Peyer's patch (tissue), 4 donors: ENCODE measurements at regions not wholly inside any gene's neighbourhood (a gene's known extent, or its start where the extent isn't known, plus 50 kb on each side); places are given as distances from the start of the nearest gene placed in this dataset.

ENCODE experiments used
- DNase-seq, 3 donors: peaks; one replicate each; pipeline ENCODE4 v3.0.0-alpha.2; 2017 to 2019
- H3K27ac ChIP-seq, 4 donors: fragments of 200-600 bp; sonication (generic); one replicate each; pipeline ENCODE4 v1.5.1; 2016 to 2019
- H3K27me3 ChIP-seq, 2 donors: fragments of 200-600 bp; sonication (generic); one replicate each; pipeline ENCODE4 v1.5.1; 2019
- H3K36me3 ChIP-seq, 3 donors: fragments of 200-600 bp; sonication (generic); one replicate each; pipeline ENCODE4 v1.5.1; 2016 to 2019
- H3K4me1 ChIP-seq, 4 donors: fragments of 200-600 bp; sonication (generic); one replicate each; pipeline ENCODE4 v1.5.1; 2016 to 2019
- H3K4me3 ChIP-seq, 4 donors: fragments of 200-600 bp; sonication (generic); 1 replicate in 3 of 4; 2 replicates in 1 of 4; pipeline ENCODE4 v1.5.1; 2016 to 2019; ENCODE audit warnings: mild to moderate bottlenecking in 1 of 4
- H3K9me3 ChIP-seq, 4 donors: fragments of 200-600 bp; sonication (generic); one replicate each; pipeline ENCODE4 v1.5.1; 2016 to 2019; ENCODE audit warnings: mild to moderate bottlenecking in 1 of 4
- CTCF ChIP-seq, 6 experiments: fragments of 450-650 bp in 4 of 6; fragments of 200-600 bp in 2 of 6; sonication (generic) in 1 of 6; IDR thresholded peaks; one replicate each; pipeline ENCODE4 v1.5.1; 2017 to 2019; ENCODE audit warnings: antibody characterized with exemption in 6 of 6, mild to moderate bottlenecking in 3 of 6, moderate library complexity in 1 of 6
- POLR2A ChIP-seq, 2 donors: fragments of 450-650 bp; IDR thresholded peaks; one replicate each; pipeline ENCODE4 v1.5.1; 2017; ENCODE audit warnings: antibody characterized with exemption in 2 of 2, mild to moderate bottlenecking in 2 of 2, moderate library complexity in 2 of 2

- Histone ChIP-seq H3K4me3 (no peak overlapping the region), H3K36me3 (no peaks in the 10 kb centered on the region), H3K27me3 (no peaks in the 10 kb centered on the region), H3K4me1 (no peaks in the 10 kb centered on the region), H3K27ac (no peak overlapping the region), H3K9me3 (no peaks in the 10 kb centered on the region)
- TF ChIP-seq POLR2A (IDR thresholded peaks at IDR 0.05) (no peak), CTCF (IDR thresholded peaks at IDR 0.05) (no peak)
- no peak for DNase-seq
Measured at GRCh38 chr11:103624708-103625623, 411.5 kb upstream of the DDI1 start.

GRCh38 chr11:103625624-103625965 is 410.8 kb upstream of the DDI1 start:
- Histone ChIP-seq H3K27me3 (no peaks in the 10 kb centered on the region), H3K9me3 (no peaks in the 10 kb centered on the region), H3K27ac (no peak overlapping the region), H3K36me3 (no peaks in the 10 kb centered on the region), H3K4me3 (no peak overlapping the region), H3K4me1 (no peaks in the 10 kb centered on the region)
- no peak for DNase-seq
- no peak for TF ChIP-seq CTCF (IDR thresholded peaks at IDR 0.05)
- TF ChIP-seq POLR2A (IDR thresholded peaks at IDR 0.05), result no peak

GRCh38 chr11:103628121-103628520 is 408.3 kb upstream of the DDI1 start:
- Histone ChIP-seq H3K4me3 (no peak overlapping the region), H3K27me3 (no peaks in the 10 kb centered on the region), H3K36me3 (no peaks in the 10 kb centered on the region), H3K4me1 (no peaks in the 10 kb centered on the region), H3K9me3 (no peaks in the 10 kb centered on the region), H3K27ac (no peak overlapping the region)
- no peak for DNase-seq
- TF ChIP-seq POLR2A (IDR thresholded peaks at IDR 0.05) (no peak), CTCF (IDR thresholded peaks at IDR 0.05) (no peak)

- H3K4me1 ChIP-seq, result no peaks in the 10 kb centered on the region
- H3K9me3 ChIP-seq, result no peaks in the 10 kb centered on the region
- DNase-seq, result no peak
- no peak overlapping the region for H3K4me3 ChIP-seq
- no peaks in the 10 kb centered on the region for H3K27me3 ChIP-seq
- TF ChIP-seq POLR2A (IDR thresholded peaks at IDR 0.05) (no peak), CTCF (IDR thresholded peaks at IDR 0.05) (no peak)
- no peaks in the 10 kb centered on the region for H3K36me3 ChIP-seq
- H3K27ac ChIP-seq, result no peak overlapping the region
Measured at GRCh38 chr11:103631841-103632240, 404.6 kb upstream of the DDI1 start.

- Histone ChIP-seq H3K27me3 (no peaks in the 10 kb centered on the region), H3K4me1 (no peaks in the 10 kb centered on the region)
- no peak for DNase-seq
Measured at GRCh38 chr11:103633068-103633788, 403.2 kb upstream of the DDI1 start.

More at GRCh38 chr11:103633068-103633788, 403.2 kb upstream of the DDI1 start:
- no peak overlapping the region for H3K27ac ChIP-seq
- no peak for TF ChIP-seq CTCF (IDR thresholded peaks at IDR 0.05)
- no peak for TF ChIP-seq POLR2A (IDR thresholded peaks at IDR 0.05)
- H3K4me3 ChIP-seq, result no peak overlapping the region
- H3K36me3 ChIP-seq, result no peaks in the 10 kb centered on the region
- H3K9me3 ChIP-seq, result no peaks in the 10 kb centered on the region
